CD14-positive monocyte (primary cell): ENCODE measurements at regions not wholly inside any gene's neighbourhood (a gene's known extent, or its start where the extent isn't known, plus 50 kb on each side); places are given as distances from the start of the nearest gene placed in this dataset.

Experiments used
- DNase-seq, 3 donors: peaks; one replicate each; pipeline ENCODE4 v3.0.0-alpha.2; 2011 to 2022
- H2AFZ ChIP-seq: 2 replicates; pipeline ENCODE4 v1.6.0; 2012; ENCODE audit warnings: mild to moderate bottlenecking, low read depth, low read length, inconsistent platforms; ENCODE audit not compliant: insufficient read depth, poor library complexity, severe bottlenecking
- H3K27ac ChIP-seq, 2 donors: 1 replicate in 1 of 2; 2 replicates in 1 of 2; pipeline ENCODE4 v1.5.1; 2012 to 2013; ENCODE audit warnings: low read length in 2 of 2, control low read depth in 1 of 2, inconsistent platforms in 1 of 2, low read depth in 1 of 2, mild to moderate bottlenecking in 1 of 2
- H3K27me3 ChIP-seq, 2 donors: one replicate each; pipeline versions ENCODE4 v1.6.0 to v1.6.1; 2011 to 2013; ENCODE audit warnings: low read length in 2 of 2; ENCODE audit not compliant: control insufficient read depth in 2 of 2, insufficient read depth in 2 of 2
- H3K36me3 ChIP-seq, 2 donors: replicated peaks in 1 of 2; 1 replicate in 1 of 2; 2 replicates in 1 of 2; pipeline versions ENCODE4 v1.5.1 to v1.6.1; 2012 to 2013; ENCODE audit warnings: low read length in 2 of 2, control low read depth in 1 of 2, inconsistent platforms in 1 of 2, mild to moderate bottlenecking in 1 of 2; ENCODE audit not compliant: insufficient read depth in 2 of 2, control insufficient read depth in 1 of 2
- H3K4me1 ChIP-seq, 2 donors: 1 replicate in 1 of 2; 2 replicates in 1 of 2; pipeline versions ENCODE4 v1.5.1 to v1.6.1; 2012 to 2013; ENCODE audit warnings: low read length in 2 of 2, control low read depth in 1 of 2, inconsistent platforms in 1 of 2, mild to moderate bottlenecking in 1 of 2, moderate library complexity in 1 of 2; ENCODE audit not compliant: insufficient read depth in 2 of 2, control insufficient read depth in 1 of 2
- H3K4me2 ChIP-seq: replicated peaks from 2 replicates; pipeline ENCODE3; 2012; ENCODE audit warnings: low read length, moderate library complexity, mild to moderate bottlenecking; ENCODE audit not compliant: poor library complexity, severe bottlenecking; ENCODE audit errors: extremely low read depth
- H3K4me3 ChIP-seq, 3 experiments: fragments of 200-600 bp in 1 of 3; sonication (generic) in 1 of 3; replicated peaks in 1 of 3; 1 replicate in 2 of 3; 2 replicates in 1 of 3; pipeline ENCODE4 v1.5.1; 2011 to 2013; ENCODE audit warnings: low read length in 3 of 3, mild to moderate bottlenecking in 3 of 3, control low read depth in 2 of 3, low read depth in 2 of 3, inconsistent platforms in 1 of 3, moderate library complexity in 1 of 3
- H3K79me2 ChIP-seq: 2 replicates; pipeline ENCODE4 v1.6.0; 2012; ENCODE audit warnings: mild to moderate bottlenecking, control low read depth, inconsistent platforms, low read length, moderate library complexity; ENCODE audit not compliant: insufficient read depth
- H3K9ac ChIP-seq: 2 replicates; pipeline ENCODE4 v1.6.0; 2017; ENCODE audit warnings: low read length, mild to moderate bottlenecking; ENCODE audit not compliant: insufficient read depth, poor library complexity, severe bottlenecking
- H3K9me3 ChIP-seq, 2 donors: replicated peaks in 1 of 2; 1 replicate in 1 of 2; 2 replicates in 1 of 2; pipeline versions ENCODE4 v1.5.1 to v1.6.1; 2012 to 2013; ENCODE audit warnings: low read length in 2 of 2, control low read depth in 1 of 2; ENCODE audit not compliant: control insufficient read depth in 1 of 2, insufficient read depth in 1 of 2
- H4K20me1 ChIP-seq: 2 replicates; pipeline ENCODE4 v1.6.0; 2012; ENCODE audit warnings: mild to moderate bottlenecking, low read length, control low read depth, moderate library complexity; ENCODE audit not compliant: insufficient read depth
- H3K27ac Mint-ChIP-seq, 7 donors: one replicate each; pipeline ENCODE4 v1.8.0; 2020; ENCODE audit warnings: mild to moderate bottlenecking in 7 of 7, mixed read lengths in 7 of 7, moderate library complexity in 6 of 7, inconsistent platforms in 2 of 7
- H3K27me3 Mint-ChIP-seq, 3 donors: one replicate each; pipeline ENCODE4 v1.8.0; 2021 to 2022; ENCODE audit warnings: low read depth in 3 of 3, mild to moderate bottlenecking in 3 of 3, mixed read lengths in 3 of 3, moderate library complexity in 3 of 3, inconsistent platforms in 1 of 3
- H3K36me3 Mint-ChIP-seq, 2 donors: one replicate each; pipeline ENCODE4 v1.8.0; 2020; ENCODE audit warnings: mixed read lengths in 2 of 2, inconsistent platforms in 1 of 2, mild to moderate bottlenecking in 1 of 2
- H3K4me1 Mint-ChIP-seq: one replicate; pipeline ENCODE4 v1.8.0; 2020; ENCODE audit warnings: mild to moderate bottlenecking, mixed read lengths
- H3K4me3 Mint-ChIP-seq, 2 donors: one replicate each; pipeline ENCODE4 v1.8.0; 2020; ENCODE audit warnings: mild to moderate bottlenecking in 2 of 2, mixed read lengths in 2 of 2, moderate library complexity in 1 of 2
- H3K9me3 Mint-ChIP-seq, 7 donors: one replicate each; pipeline ENCODE4 v1.8.0; 2020 to 2022; ENCODE audit warnings: mixed read lengths in 7 of 7, mild to moderate bottlenecking in 6 of 7, moderate library complexity in 6 of 7, inconsistent platforms in 2 of 7
- WGBS: methylation state at CpG from one replicate; pipeline ENCODE4 v1.1.5; 2013; ENCODE audit warnings: missing lambda C conversion rate; ENCODE audit not compliant: insufficient coverage; 5-methylcytosine and 5-hydroxymethylcytosine counted together
- intact Hi-C, 2 donors: fragments of 100-400 bp; cut with micrococcal nuclease; formaldehyde crosslinking; loops; one replicate each; pipeline versions ENCODE4 v1.15.0 to v1.15.1; 2023
- TF ChIP-seq, protein P1 (sequence below): fragments of 200-600 bp; IDR thresholded peaks from one replicate; pipeline ENCODE4 v1.8.0; 2022; ENCODE audit warnings: antibody characterized with exemption, mild to moderate bottlenecking

DNA sequence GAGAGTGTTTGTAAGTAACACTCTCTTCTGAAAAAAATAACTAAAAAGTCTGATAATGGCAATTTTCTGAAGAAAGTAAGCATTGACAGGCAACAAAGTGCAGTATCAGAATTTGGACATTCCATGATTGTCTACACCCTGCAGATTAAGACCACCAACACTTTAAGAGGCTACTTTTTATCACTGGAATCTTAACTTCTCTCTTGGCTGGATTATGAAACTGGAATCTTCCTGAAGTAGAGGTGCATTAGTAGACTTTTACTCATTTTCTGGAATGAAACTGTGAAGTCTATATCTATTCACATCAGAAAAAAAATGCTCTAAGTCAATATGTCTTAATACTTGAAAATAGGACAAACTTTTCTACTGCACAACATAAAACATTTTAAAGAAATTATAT lies 547.5 kb downstream of the COL12A1 start:
- Histone ChIP-seq H3K27ac (no peak overlapping the region), H4K20me1 (no peaks in the 10 kb centered on the region), H3K9me3 (peaks cover 0 to 8% of the 10 kb centered on the region in 2 donors), H3K36me3 (no peaks in the 10 kb centered on the region), H3K4me2 (no peak overlapping the region), H3K4me1 (no peaks in the 10 kb centered on the region), H3K79me2 (no peaks in the 10 kb centered on the region), H3K4me3 (no peak overlapping the region), H2AFZ (no peak overlapping the region), H3K27me3 (no peaks in the 10 kb centered on the region), H3K9ac (no peak overlapping the region)
- Mint-ChIP-seq H3K9me3 (peaks cover 2 to 13% (median 5%) of the 10 kb centered on the region in 7 donors), H3K4me3 (no peak overlapping the region), H3K27ac (no peak overlapping the region), H3K27me3 (no peaks in the 10 kb centered on the region), H3K4me1 (no peaks in the 10 kb centered on the region), H3K36me3 (no peaks in the 10 kb centered on the region)
- intact Hi-C loops, result no loop called here
- no peak for DNase-seq
- TF ChIP-seq, protein P1, sequence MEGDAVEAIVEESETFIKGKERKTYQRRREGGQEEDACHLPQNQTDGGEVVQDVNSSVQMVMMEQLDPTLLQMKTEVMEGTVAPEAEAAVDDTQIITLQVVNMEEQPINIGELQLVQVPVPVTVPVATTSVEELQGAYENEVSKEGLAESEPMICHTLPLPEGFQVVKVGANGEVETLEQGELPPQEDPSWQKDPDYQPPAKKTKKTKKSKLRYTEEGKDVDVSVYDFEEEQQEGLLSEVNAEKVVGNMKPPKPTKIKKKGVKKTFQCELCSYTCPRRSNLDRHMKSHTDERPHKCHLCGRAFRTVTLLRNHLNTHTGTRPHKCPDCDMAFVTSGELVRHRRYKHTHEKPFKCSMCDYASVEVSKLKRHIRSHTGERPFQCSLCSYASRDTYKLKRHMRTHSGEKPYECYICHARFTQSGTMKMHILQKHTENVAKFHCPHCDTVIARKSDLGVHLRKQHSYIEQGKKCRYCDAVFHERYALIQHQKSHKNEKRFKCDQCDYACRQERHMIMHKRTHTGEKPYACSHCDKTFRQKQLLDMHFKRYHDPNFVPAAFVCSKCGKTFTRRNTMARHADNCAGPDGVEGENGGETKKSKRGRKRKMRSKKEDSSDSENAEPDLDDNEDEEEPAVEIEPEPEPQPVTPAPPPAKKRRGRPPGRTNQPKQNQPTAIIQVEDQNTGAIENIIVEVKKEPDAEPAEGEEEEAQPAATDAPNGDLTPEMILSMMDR, result no peak

DNA sequence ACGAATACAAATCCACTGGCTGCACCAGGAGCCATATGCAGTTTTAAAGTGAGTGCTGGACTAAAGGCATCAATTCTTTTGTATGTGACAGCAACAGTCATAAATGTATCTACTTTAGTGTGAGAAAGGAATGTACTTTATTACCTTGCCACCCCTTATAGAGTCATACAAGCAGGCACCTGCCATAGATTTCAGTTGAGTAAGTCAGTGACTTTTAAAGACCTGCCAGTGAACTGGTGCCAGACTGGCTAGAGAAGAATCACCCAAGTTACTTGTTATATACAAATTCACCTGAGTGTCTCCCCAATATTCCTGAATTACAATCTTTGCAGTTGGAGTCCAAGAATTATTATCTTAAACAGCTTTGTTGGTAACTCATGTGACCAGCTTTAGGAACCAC lies 547.9 kb downstream of the COL12A1 start:
- Histone ChIP-seq H3K27ac (no peak overlapping the region), H3K9me3 (peaks cover 0 to 8% of the 10 kb centered on the region in 2 donors), H3K4me1 (no peaks in the 10 kb centered on the region), H3K4me3 (no peak overlapping the region), H3K36me3 (no peaks in the 10 kb centered on the region), H3K4me2 (no peak overlapping the region), H4K20me1 (no peaks in the 10 kb centered on the region), H3K9ac (no peak overlapping the region), H3K27me3 (no peaks in the 10 kb centered on the region), H2AFZ (no peak overlapping the region), H3K79me2 (no peaks in the 10 kb centered on the region)
- no CpG with 5 or more reads among the region's 1 CpG for WGBS
- TF ChIP-seq, protein P1, result no peak
- no peak for DNase-seq
- intact Hi-C loops, result no loop called here
- Mint-ChIP-seq H3K36me3 (no peaks in the 10 kb centered on the region), H3K9me3 (peaks cover 2 to 13% (median 5%) of the 10 kb centered on the region in 7 donors), H3K27ac (no peak overlapping the region), H3K27me3 (no peaks in the 10 kb centered on the region), H3K4me3 (no peak overlapping the region), H3K4me1 (no peaks in the 10 kb centered on the region)
